ENCODE measurements at regions not wholly inside any gene's neighbourhood (a gene's known extent, or its start where the extent isn't known, plus 50 kb on each side); places are given as distances from the start of the nearest gene placed in this dataset.

GRCh38 chr4:78721747-78722146 is 54.4 kb upstream of the BMP2K start:
- H3K9me3 Mint-ChIP-seq, result peaks cover 27% of the 10 kb centered on the region
- peaks cover 49% of the 10 kb centered on the region for H3K4me1 Mint-ChIP-seq
- TF ChIP-seq, protein P1, sequence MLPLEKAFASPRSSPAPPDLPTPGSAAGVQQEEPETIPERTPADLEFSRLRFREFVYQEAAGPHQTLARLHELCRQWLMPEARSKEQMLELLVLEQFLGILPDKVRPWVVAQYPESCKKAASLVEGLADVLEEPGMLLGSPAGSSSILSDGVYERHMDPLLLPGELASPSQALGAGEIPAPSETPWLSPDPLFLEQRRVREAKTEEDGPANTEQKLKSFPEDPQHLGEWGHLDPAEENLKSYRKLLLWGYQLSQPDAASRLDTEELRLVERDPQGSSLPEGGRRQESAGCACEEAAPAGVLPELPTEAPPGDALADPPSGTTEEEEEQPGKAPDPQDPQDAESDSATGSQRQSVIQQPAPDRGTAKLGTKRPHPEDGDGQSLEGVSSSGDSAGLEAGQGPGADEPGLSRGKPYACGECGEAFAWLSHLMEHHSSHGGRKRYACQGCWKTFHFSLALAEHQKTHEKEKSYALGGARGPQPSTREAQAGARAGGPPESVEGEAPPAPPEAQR (CRISPR knock-in tag; IDR thresholded peaks at IDR 0.05), result no peak
- peak; percentile 60; the same call in 1 of the 2 replicates for TF ChIP-seq ZMAT4 (CRISPR knock-in tag; IDR thresholded peaks at IDR 0.05)
- ChIA-PET CTCF (interaction anchor here (0.9 to 1.3 kb wide), 2 partner anchors 60 to 130 kb away, joined by 3 to 4 read pairs; no protein-coding TSS in a partner anchor), POLR2A (no interaction called here)
- peaks cover 22% of the 10 kb centered on the region for H3K36me3 Mint-ChIP-seq
- H3K27ac Mint-ChIP-seq, result no peak overlapping the region
- no peak overlapping the region for H3K4me3 Mint-ChIP-seq
- peak; percentile 72 for ATAC-seq
- H3K27me3 Mint-ChIP-seq (ENCODE audit: low read depth), result peaks cover 50% of the 10 kb centered on the region
- DNase-seq (ENCODE audit: low spot score), result no peak

DNA sequence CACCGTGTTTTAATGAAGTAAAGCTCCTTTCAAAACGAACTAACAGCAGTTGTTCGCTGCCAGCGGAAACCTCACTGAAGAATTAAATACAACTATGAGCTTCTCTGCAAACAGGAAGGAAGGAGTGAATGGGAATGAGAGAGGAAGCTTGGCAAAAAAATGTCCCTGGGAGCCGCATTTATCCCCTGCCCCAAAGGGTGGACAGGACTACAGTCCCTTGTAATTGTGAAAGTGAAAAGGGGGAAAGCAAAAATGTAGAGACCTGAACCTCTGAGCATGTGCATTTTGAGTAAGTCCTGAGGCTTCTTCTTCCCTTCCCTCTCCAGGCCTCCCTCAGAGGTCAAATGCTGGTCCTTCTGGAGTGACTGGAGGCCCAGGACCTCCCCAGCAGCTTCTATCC is 53.8 kb upstream of the BMP2K start:
- ChIA-PET CTCF (interaction anchor here (0.9 to 1.3 kb wide), 2 partner anchors 60 to 130 kb away, joined by 3 to 4 read pairs; no protein-coding TSS in a partner anchor), POLR2A (no interaction called here)
- H3K27ac Mint-ChIP-seq, result no peak overlapping the region

More for the DNA sequence above, 53.8 kb upstream of the BMP2K start:
- H3K9me3 Mint-ChIP-seq, result peaks cover 27% of the 10 kb centered on the region
- ATAC-seq (no peak), DNase-seq (ENCODE audit: low spot score) (no peak)
- H3K27me3 Mint-ChIP-seq (ENCODE audit: low read depth), result peaks cover 50% of the 10 kb centered on the region
- no peak overlapping the region for H3K4me3 Mint-ChIP-seq
- peaks cover 22% of the 10 kb centered on the region for H3K36me3 Mint-ChIP-seq
- peaks cover 49% of the 10 kb centered on the region for H3K4me1 Mint-ChIP-seq
- TF ChIP-seq MXD4 (CRISPR knock-in tag; IDR thresholded peaks at IDR 0.05; ENCODE audit: borderline replicate concordance), result no peak
- TF ChIP-seq, protein P2, sequence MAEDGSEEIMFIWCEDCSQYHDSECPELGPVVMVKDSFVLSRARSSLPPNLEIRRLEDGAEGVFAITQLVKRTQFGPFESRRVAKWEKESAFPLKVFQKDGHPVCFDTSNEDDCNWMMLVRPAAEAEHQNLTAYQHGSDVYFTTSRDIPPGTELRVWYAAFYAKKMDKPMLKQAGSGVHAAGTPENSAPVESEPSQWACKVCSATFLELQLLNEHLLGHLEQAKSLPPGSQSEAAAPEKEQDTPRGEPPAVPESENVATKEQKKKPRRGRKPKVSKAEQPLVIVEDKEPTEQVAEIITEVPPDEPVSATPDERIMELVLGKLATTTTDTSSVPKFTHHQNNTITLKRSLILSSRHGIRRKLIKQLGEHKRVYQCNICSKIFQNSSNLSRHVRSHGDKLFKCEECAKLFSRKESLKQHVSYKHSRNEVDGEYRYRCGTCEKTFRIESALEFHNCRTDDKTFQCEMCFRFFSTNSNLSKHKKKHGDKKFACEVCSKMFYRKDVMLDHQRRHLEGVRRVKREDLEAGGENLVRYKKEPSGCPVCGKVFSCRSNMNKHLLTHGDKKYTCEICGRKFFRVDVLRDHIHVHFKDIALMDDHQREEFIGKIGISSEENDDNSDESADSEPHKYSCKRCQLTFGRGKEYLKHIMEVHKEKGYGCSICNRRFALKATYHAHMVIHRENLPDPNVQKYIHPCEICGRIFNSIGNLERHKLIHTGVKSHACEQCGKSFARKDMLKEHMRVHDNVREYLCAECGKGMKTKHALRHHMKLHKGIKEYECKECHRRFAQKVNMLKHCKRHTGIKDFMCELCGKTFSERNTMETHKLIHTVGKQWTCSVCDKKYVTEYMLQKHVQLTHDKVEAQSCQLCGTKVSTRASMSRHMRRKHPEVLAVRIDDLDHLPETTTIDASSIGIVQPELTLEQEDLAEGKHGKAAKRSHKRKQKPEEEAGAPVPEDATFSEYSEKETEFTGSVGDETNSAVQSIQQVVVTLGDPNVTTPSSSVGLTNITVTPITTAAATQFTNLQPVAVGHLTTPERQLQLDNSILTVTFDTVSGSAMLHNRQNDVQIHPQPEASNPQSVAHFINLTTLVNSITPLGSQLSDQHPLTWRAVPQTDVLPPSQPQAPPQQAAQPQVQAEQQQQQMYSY (CRISPR knock-in tag; IDR thresholded peaks at IDR 0.05), result no peak
- TF ChIP-seq NR3C1 (CRISPR knock-in tag; conservative IDR thresholded peaks at IDR 0.05; ENCODE audit: low read depth), result no peak
- TF ChIP-seq ZNF423 (CRISPR knock-in tag; IDR thresholded peaks at IDR 0.05), result no peak
- TF ChIP-seq CTCF (IDR thresholded peaks at IDR 0.05), result no peak
- TF ChIP-seq, protein P3, sequence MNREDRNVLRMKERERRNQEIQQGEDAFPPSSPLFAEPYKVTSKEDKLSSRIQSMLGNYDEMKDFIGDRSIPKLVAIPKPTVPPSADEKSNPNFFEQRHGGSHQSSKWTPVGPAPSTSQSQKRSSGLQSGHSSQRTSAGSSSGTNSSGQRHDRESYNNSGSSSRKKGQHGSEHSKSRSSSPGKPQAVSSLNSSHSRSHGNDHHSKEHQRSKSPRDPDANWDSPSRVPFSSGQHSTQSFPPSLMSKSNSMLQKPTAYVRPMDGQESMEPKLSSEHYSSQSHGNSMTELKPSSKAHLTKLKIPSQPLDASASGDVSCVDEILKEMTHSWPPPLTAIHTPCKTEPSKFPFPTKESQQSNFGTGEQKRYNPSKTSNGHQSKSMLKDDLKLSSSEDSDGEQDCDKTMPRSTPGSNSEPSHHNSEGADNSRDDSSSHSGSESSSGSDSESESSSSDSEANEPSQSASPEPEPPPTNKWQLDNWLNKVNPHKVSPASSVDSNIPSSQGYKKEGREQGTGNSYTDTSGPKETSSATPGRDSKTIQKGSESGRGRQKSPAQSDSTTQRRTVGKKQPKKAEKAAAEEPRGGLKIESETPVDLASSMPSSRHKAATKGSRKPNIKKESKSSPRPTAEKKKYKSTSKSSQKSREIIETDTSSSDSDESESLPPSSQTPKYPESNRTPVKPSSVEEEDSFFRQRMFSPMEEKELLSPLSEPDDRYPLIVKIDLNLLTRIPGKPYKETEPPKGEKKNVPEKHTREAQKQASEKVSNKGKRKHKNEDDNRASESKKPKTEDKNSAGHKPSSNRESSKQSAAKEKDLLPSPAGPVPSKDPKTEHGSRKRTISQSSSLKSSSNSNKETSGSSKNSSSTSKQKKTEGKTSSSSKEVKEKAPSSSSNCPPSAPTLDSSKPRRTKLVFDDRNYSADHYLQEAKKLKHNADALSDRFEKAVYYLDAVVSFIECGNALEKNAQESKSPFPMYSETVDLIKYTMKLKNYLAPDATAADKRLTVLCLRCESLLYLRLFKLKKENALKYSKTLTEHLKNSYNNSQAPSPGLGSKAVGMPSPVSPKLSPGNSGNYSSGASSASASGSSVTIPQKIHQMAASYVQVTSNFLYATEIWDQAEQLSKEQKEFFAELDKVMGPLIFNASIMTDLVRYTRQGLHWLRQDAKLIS (CRISPR knock-in tag; IDR thresholded peaks at IDR 0.05; ENCODE audit: borderline replicate concordance), result no peak
- TF ChIP-seq STAT6 (CRISPR knock-in tag; conservative IDR thresholded peaks at IDR 0.05; ENCODE audit: low read depth), result no peak
- no peak for TF ChIP-seq RELA (CRISPR knock-in tag; IDR thresholded peaks at IDR 0.05; ENCODE audit: borderline replicate concordance)
- TF ChIP-seq TP53 (CRISPR knock-in tag; IDR thresholded peaks at IDR 0.05), result no peak
- TF ChIP-seq, protein P4, sequence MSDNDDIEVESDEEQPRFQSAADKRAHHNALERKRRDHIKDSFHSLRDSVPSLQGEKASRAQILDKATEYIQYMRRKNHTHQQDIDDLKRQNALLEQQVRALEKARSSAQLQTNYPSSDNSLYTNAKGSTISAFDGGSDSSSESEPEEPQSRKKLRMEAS (CRISPR knock-in tag; IDR thresholded peaks at IDR 0.05), result no peak
- no peak for TF ChIP-seq GRHL2 (CRISPR knock-in tag; IDR thresholded peaks at IDR 0.05; ENCODE audit: insufficient replicate concordance, severe bottlenecking)
- no peak for TF ChIP-seq NR2C2 (CRISPR knock-in tag; IDR thresholded peaks at IDR 0.05)
- TF ChIP-seq GTF2I (CRISPR knock-in tag; conservative IDR thresholded peaks at IDR 0.05), result no peak
- no peak for TF ChIP-seq ZNF396 (CRISPR knock-in tag; IDR thresholded peaks at IDR 0.05; ENCODE audit: borderline replicate concordance)

Data from WTC11 (cell line).